WTC11 (cell line): ENCODE measurements at regions not wholly inside any gene's neighbourhood (a gene's known extent, or its start where the extent isn't known, plus 50 kb on each side); places are given as distances from the start of the nearest gene placed in this dataset.

ENCODE experiments used
- AFF4 ChIP-seq: sonication (generic); formaldehyde crosslinking; IDR thresholded peaks from 2 replicates; pipeline ENCODE4 v1.8.1; 2023; ENCODE audit warnings: mild to moderate bottlenecking, missing genetic modification reagents, borderline replicate concordance
- CTCF ChIP-seq: fragments of 200-600 bp; IDR thresholded peaks from 2 replicates; pipeline ENCODE4 v1.8.0; 2022; ENCODE audit warnings: antibody characterized with exemption
- ETV6 ChIP-seq: sonication (generic); formaldehyde crosslinking; IDR thresholded peaks from 2 replicates; pipeline ENCODE4 v1.8.1; 2022; ENCODE audit warnings: mild to moderate bottlenecking, missing genetic modification reagents
- HMGA2 ChIP-seq: fragments of 250-450 bp; sonication (Bioruptor Pico); IDR thresholded peaks from 2 replicates; pipeline ENCODE4 v1.4.0; 2021; ENCODE audit warnings: mild to moderate bottlenecking, moderate library complexity
- MAX ChIP-seq: sonication (generic); formaldehyde crosslinking; IDR thresholded peaks from 2 replicates; pipeline ENCODE4 v1.8.0; 2022; ENCODE audit warnings: mild to moderate bottlenecking, missing genetic modification reagents
- NR2C2 ChIP-seq: sonication (generic); formaldehyde crosslinking; IDR thresholded peaks from 2 replicates; pipeline ENCODE4 v1.8.0; 2022; ENCODE audit warnings: mild to moderate bottlenecking, missing genetic modification reagents
- PRRX2 ChIP-seq: fragments of 250-450 bp; sonication (Bioruptor Pico); IDR thresholded peaks from 2 replicates; pipeline ENCODE4 v1.8.0; 2021; ENCODE audit warnings: mild to moderate bottlenecking
- ZNF138 ChIP-seq: sonication (generic); formaldehyde crosslinking; conservative IDR thresholded peaks from 2 replicates; pipeline ENCODE4 v1.8.1; 2022; ENCODE audit warnings: mild to moderate bottlenecking, moderate library complexity, missing genetic modification reagents
- ZNF512 ChIP-seq: sonication (generic); formaldehyde crosslinking; IDR thresholded peaks from 2 replicates; pipeline ENCODE4 v1.8.1; 2022; ENCODE audit warnings: missing genetic modification reagents, borderline replicate concordance
- TF ChIP-seq, protein P1 (sequence below): sonication (generic); formaldehyde crosslinking; IDR thresholded peaks from 2 replicates; pipeline ENCODE4 v1.8.1; 2023; ENCODE audit warnings: mild to moderate bottlenecking, missing genetic modification reagents
- TF ChIP-seq, protein P2 (sequence below): sonication (generic); formaldehyde crosslinking; IDR thresholded peaks from 2 replicates; pipeline ENCODE4 v1.8.0; 2023; ENCODE audit warnings: missing genetic modification reagents, mild to moderate bottlenecking, borderline replicate concordance
- TF ChIP-seq, protein P3 (sequence below): sonication (generic); formaldehyde crosslinking; IDR thresholded peaks from 2 replicates; pipeline ENCODE4 v1.8.1; 2022; ENCODE audit warnings: low read depth, missing genetic modification reagents, borderline replicate concordance

- TF ChIP-seq, protein P1, sequence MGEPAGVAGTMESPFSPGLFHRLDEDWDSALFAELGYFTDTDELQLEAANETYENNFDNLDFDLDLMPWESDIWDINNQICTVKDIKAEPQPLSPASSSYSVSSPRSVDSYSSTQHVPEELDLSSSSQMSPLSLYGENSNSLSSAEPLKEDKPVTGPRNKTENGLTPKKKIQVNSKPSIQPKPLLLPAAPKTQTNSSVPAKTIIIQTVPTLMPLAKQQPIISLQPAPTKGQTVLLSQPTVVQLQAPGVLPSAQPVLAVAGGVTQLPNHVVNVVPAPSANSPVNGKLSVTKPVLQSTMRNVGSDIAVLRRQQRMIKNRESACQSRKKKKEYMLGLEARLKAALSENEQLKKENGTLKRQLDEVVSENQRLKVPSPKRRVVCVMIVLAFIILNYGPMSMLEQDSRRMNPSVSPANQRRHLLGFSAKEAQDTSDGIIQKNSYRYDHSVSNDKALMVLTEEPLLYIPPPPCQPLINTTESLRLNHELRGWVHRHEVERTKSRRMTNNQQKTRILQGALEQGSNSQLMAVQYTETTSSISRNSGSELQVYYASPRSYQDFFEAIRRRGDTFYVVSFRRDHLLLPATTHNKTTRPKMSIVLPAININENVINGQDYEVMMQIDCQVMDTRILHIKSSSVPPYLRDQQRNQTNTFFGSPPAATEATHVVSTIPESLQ: no peak
- TF ChIP-seq ZNF512 (no peak), MAX (CRISPR knock-in tag) (no peak), ZNF138 (no peak), CTCF (no peak), HMGA2 (no peak), NR2C2 (CRISPR knock-in tag) (no peak), ETV6 (CRISPR knock-in tag) (no peak), PRRX2 (no peak), AFF4 (no peak)
- TF ChIP-seq, protein P2, sequence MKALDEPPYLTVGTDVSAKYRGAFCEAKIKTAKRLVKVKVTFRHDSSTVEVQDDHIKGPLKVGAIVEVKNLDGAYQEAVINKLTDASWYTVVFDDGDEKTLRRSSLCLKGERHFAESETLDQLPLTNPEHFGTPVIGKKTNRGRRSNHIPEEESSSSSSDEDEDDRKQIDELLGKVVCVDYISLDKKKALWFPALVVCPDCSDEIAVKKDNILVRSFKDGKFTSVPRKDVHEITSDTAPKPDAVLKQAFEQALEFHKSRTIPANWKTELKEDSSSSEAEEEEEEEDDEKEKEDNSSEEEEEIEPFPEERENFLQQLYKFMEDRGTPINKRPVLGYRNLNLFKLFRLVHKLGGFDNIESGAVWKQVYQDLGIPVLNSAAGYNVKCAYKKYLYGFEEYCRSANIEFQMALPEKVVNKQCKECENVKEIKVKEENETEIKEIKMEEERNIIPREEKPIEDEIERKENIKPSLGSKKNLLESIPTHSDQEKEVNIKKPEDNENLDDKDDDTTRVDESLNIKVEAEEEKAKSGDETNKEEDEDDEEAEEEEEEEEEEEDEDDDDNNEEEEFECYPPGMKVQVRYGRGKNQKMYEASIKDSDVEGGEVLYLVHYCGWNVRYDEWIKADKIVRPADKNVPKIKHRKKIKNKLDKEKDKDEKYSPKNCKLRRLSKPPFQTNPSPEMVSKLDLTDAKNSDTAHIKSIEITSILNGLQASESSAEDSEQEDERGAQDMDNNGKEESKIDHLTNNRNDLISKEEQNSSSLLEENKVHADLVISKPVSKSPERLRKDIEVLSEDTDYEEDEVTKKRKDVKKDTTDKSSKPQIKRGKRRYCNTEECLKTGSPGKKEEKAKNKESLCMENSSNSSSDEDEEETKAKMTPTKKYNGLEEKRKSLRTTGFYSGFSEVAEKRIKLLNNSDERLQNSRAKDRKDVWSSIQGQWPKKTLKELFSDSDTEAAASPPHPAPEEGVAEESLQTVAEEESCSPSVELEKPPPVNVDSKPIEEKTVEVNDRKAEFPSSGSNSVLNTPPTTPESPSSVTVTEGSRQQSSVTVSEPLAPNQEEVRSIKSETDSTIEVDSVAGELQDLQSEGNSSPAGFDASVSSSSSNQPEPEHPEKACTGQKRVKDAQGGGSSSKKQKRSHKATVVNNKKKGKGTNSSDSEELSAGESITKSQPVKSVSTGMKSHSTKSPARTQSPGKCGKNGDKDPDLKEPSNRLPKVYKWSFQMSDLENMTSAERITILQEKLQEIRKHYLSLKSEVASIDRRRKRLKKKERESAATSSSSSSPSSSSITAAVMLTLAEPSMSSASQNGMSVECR (CRISPR knock-in tag): no peak
- TF ChIP-seq, protein P3, sequence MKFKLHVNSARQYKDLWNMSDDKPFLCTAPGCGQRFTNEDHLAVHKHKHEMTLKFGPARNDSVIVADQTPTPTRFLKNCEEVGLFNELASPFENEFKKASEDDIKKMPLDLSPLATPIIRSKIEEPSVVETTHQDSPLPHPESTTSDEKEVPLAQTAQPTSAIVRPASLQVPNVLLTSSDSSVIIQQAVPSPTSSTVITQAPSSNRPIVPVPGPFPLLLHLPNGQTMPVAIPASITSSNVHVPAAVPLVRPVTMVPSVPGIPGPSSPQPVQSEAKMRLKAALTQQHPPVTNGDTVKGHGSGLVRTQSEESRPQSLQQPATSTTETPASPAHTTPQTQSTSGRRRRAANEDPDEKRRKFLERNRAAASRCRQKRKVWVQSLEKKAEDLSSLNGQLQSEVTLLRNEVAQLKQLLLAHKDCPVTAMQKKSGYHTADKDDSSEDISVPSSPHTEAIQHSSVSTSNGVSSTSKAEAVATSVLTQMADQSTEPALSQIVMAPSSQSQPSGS: no peak
Observed at GRCh38 chr2:133705287-133705686, 137.0 kb upstream of the NCKAP5 start.
